K562 (cell line): ENCODE measurements at regions not wholly inside any gene's neighbourhood (a gene's known extent, or its start where the extent isn't known, plus 50 kb on each side); places are given as distances from the start of the nearest gene placed in this dataset.

Experiments
- ATAC-seq: fragments of 200-7000 bp; cut with Tn5 transposase; 3 replicates; pipeline ENCODE4 v1.9.1; 2020; ENCODE audit warnings: moderate library complexity
- BruUV-seq: library from RNA; stranded (reverse); fragments of 400-500 nt; replicated peaks from 2 replicates; lab custom pipeline; 2021; lab: Mats Ljungman, UMichigan
- CTCF ChIA-PET: fragments of 300-600 bp; formaldehyde crosslinking; extraction: SDS; loops from one replicate; lab custom pipeline; 2021; ENCODE audit warnings: low intra/inter-chr PET ratio; lab: Yijun Ruan, JAX
- POLR2A ChIA-PET: fragments of 300-600, 350-650 bp; sonication (Branson Sonifier 250); formaldehyde crosslinking; extraction: SDS; loops from one replicate; lab custom pipeline; 2021; ENCODE audit warnings: antibody characterized with exemption, inconsistent platforms; lab: Yijun Ruan, JAX
- DNase-seq, 4 experiments: peaks; one replicate each; pipeline versions ENCODE4 v3.0.0 to v3.0.0-alpha.2; 2011 to 2018; ENCODE audit warnings: low spot score in 3 of 4, mixed read lengths in 3 of 4; ENCODE audit errors: extremely low read depth in 1 of 4
- FAIRE-seq: peaks from 2 replicates; lab custom pipeline; 2011; peaks lifted over from hg19 to GRCh38; lab: Jason Lieb, UNC
- H2AFZ ChIP-seq: 2 replicates; pipeline ENCODE4 v1.6.0; 2011; ENCODE audit warnings: low read depth, low read length, control low read depth, inconsistent platforms
- H3K27ac ChIP-seq: fragments of 200-600 bp; 3 replicates; pipeline ENCODE4 v1.8.0; 2011; ENCODE audit warnings: low read depth, mild to moderate bottlenecking, control low read depth, inconsistent platforms, low read length, moderate library complexity, mixed read lengths; ENCODE audit errors: extremely low read depth
- H3K27me3 ChIP-seq, 2 experiments: fragments of 300-600 bp in 1 of 2; 2 replicates in 1 of 2; 3 replicates in 1 of 2; pipeline versions ENCODE4 v1.6.0 to v1.8.0; 2011; ENCODE audit warnings: inconsistent platforms in 2 of 2, low read length in 2 of 2, mild to moderate bottlenecking in 1 of 2, mixed read lengths in 1 of 2, moderate library complexity in 1 of 2; ENCODE audit not compliant: control insufficient read depth in 2 of 2, insufficient read depth in 2 of 2
- H3K36me3 ChIP-seq: fragments of 300-600 bp; 3 replicates; pipeline ENCODE4 v1.8.0; 2011; ENCODE audit warnings: mild to moderate bottlenecking, low read length, inconsistent platforms; ENCODE audit not compliant: control insufficient read depth, insufficient read depth
- H3K4me1 ChIP-seq, 2 experiments: fragments of 200-600 bp in 1 of 2; replicated peaks in 1 of 2; 2 replicates in 1 of 2; 3 replicates in 1 of 2; pipeline versions ENCODE4 v1.5.1 to v1.8.0; 2011; ENCODE audit warnings: inconsistent platforms in 2 of 2, low read length in 2 of 2, mild to moderate bottlenecking in 1 of 2, mixed read lengths in 1 of 2, moderate library complexity in 1 of 2; ENCODE audit not compliant: control insufficient read depth in 2 of 2, insufficient read depth in 2 of 2
- H3K4me2 ChIP-seq: 2 replicates; pipeline ENCODE4 v1.6.1; 2011; ENCODE audit warnings: low read length, control low read depth, inconsistent platforms, mixed read lengths; ENCODE audit not compliant: insufficient read depth
- H3K4me3 ChIP-seq: fragments of 200-600 bp; sonication (generic), shearing (Covaris generic); 2 replicates; pipeline ENCODE4 v1.5.1; 2016; ENCODE audit warnings: control low read depth, inconsistent platforms
- H3K79me2 ChIP-seq: fragments of 200-600 bp; 3 replicates; pipeline ENCODE4 v1.8.0; 2011; ENCODE audit warnings: low read length, inconsistent platforms; ENCODE audit not compliant: control insufficient read depth, insufficient read depth
- H3K9ac ChIP-seq, 2 experiments: 2 replicates each; pipeline versions ENCODE4 v1.6.0 to v1.6.1; 2011; ENCODE audit warnings: low read depth in 2 of 2, low read length in 2 of 2, control low read depth in 1 of 2, inconsistent platforms in 1 of 2, mild to moderate bottlenecking in 1 of 2, mixed read lengths in 1 of 2; ENCODE audit not compliant: insufficient read depth in 1 of 2
- H3K9me1 ChIP-seq: one replicate; pipeline ENCODE4 v1.6.0; 2011; ENCODE audit warnings: inconsistent platforms, mild to moderate bottlenecking, low read length, moderate library complexity; ENCODE audit not compliant: control insufficient read depth, insufficient read depth
- H3K9me3 ChIP-seq: replicated peaks from 2 replicates; pipeline ENCODE4 v1.5.1; 2011; ENCODE audit warnings: low read depth, low read length, inconsistent platforms; ENCODE audit not compliant: control insufficient read depth, insufficient read depth
- H4K20me1 ChIP-seq: replicated peaks from 2 replicates; pipeline ENCODE4 v1.6.1; 2011; ENCODE audit warnings: low read length, inconsistent platforms, mixed read lengths; ENCODE audit not compliant: control insufficient read depth, insufficient read depth
- BACH1 ChIP-seq: fragments of 200-800 bp; sonication (Bioruptor generic); IDR thresholded peaks from 2 replicates; pipeline ENCODE4 v1.6.1; 2016; ENCODE audit warnings: missing genetic modification characterization, missing compliant biosample characterization
- CBFA2T3 ChIP-seq: fragments of 450-650 bp; IDR thresholded peaks from 2 replicates; pipeline ENCODE4 v1.6.1; 2017
- MEIS2 ChIP-seq: fragments of 450-650 bp; IDR thresholded peaks from 2 replicates; pipeline ENCODE4 v1.6.1; 2014; ENCODE audit warnings: mild to moderate bottlenecking; ENCODE audit not compliant: partially characterized antibody
- MYNN ChIP-seq, 2 experiments: sonication (generic); formaldehyde crosslinking in 1 of 2; IDR thresholded peaks; 2 replicates each; pipeline versions ENCODE4 v1.5.0 to v1.6.1; 2016 to 2020; ENCODE audit warnings: antibody characterized with exemption in 1 of 2, missing genetic modification reagents in 1 of 2
- PHF21A ChIP-seq: fragments of 450-650 bp; IDR thresholded peaks from 2 replicates; pipeline ENCODE4 v1.6.1; 2017; ENCODE audit warnings: low read depth, borderline replicate concordance
- POLR2A ChIP-seq: fragments of 450-650 bp; conservative IDR thresholded peaks from 2 replicates; pipeline ENCODE4 v1.6.1; 2016
- RBM22 ChIP-seq: fragments of 200-400 bp; formaldehyde crosslinking; IDR thresholded peaks from 2 replicates; pipeline ENCODE4 v1.6.1; 2018; ENCODE audit warnings: low read length, low read depth; ENCODE audit not compliant: poor library complexity, severe bottlenecking
- SIN3A ChIP-seq, 2 experiments: fragments of 150-350 bp in 1 of 2; IDR thresholded peaks; 2 replicates each; pipeline ENCODE4 v1.6.1; 2011 to 2016; ENCODE audit warnings: borderline replicate concordance in 2 of 2, low read depth in 2 of 2, low read length in 2 of 2, mild to moderate bottlenecking in 2 of 2, moderate library complexity in 2 of 2; ENCODE audit not compliant: control insufficient read depth in 1 of 2
- SMARCC2 ChIP-seq: fragments of 450-650 bp; IDR thresholded peaks from 2 replicates; pipeline ENCODE4 v1.6.1; 2017; ENCODE audit warnings: antibody characterized with exemption, moderate library complexity, mild to moderate bottlenecking, low read depth
- ZC3H11A ChIP-seq: IDR thresholded peaks from 2 replicates; pipeline ENCODE4 v1.6.1; 2012; ENCODE audit warnings: low read depth, low read length, improper control_type of control experiment
- ZNF408 ChIP-seq: fragments of 250-450 bp; sonication (Bioruptor Pico); IDR thresholded peaks from 2 replicates; pipeline ENCODE4 v1.4.0; 2020; ENCODE audit warnings: low read depth, mild to moderate bottlenecking, moderate library complexity
- ZNF444 ChIP-seq: fragments of 250-450 bp; sonication (Bioruptor Pico); IDR thresholded peaks from 2 replicates; pipeline ENCODE4 v1.4.0; 2020; ENCODE audit warnings: mild to moderate bottlenecking, moderate library complexity
- ZNF507 ChIP-seq: conservative IDR thresholded peaks from 2 replicates; pipeline ENCODE4 v1.6.1; 2017; ENCODE audit warnings: missing genetic modification characterization, missing compliant biosample characterization
- WGBS: fragments of 100-300 bp; shearing (Covaris generic); methylation state at CpG from one replicate; pipeline ENCODE4 v1.1.6; 2016; ENCODE audit warnings: low coverage, mixed read lengths; ENCODE audit not compliant: insufficient coverage; ENCODE audit errors: missing lambda C conversion rate; 5-methylcytosine and 5-hydroxymethylcytosine counted together
- in situ Hi-C: fragments of 300-500 bp; cut with MboI; formaldehyde crosslinking; loops from 4 replicates; pipeline ENCODE4 v1.15.0; 2018; ENCODE audit warnings: inconsistent platforms, mixed read lengths
- intact Hi-C: fragments of 100-400 bp; cut with micrococcal nuclease; formaldehyde crosslinking; loops from 2 replicates; pipeline ENCODE4 v1.14.2; 2022
- TF ChIP-seq, protein P1 (sequence below): sonication (generic); formaldehyde crosslinking; IDR thresholded peaks from 2 replicates; pipeline ENCODE4 v1.5.0; 2020; ENCODE audit warnings: missing genetic modification reagents
- TF ChIP-seq, protein P2 (sequence below): fragments of 250-450 bp; sonication (Bioruptor Pico); IDR thresholded peaks from 2 replicates; pipeline ENCODE4 v1.8.0; 2021; ENCODE audit warnings: borderline replicate concordance, mild to moderate bottlenecking, moderate library complexity; ENCODE audit not compliant: poor library complexity, severe bottlenecking
- TF ChIP-seq, protein P3 (sequence below): sonication (generic); formaldehyde crosslinking; IDR thresholded peaks from 2 replicates; pipeline ENCODE4 v1.8.0; 2022; ENCODE audit warnings: mild to moderate bottlenecking, missing genetic modification reagents

DNA sequence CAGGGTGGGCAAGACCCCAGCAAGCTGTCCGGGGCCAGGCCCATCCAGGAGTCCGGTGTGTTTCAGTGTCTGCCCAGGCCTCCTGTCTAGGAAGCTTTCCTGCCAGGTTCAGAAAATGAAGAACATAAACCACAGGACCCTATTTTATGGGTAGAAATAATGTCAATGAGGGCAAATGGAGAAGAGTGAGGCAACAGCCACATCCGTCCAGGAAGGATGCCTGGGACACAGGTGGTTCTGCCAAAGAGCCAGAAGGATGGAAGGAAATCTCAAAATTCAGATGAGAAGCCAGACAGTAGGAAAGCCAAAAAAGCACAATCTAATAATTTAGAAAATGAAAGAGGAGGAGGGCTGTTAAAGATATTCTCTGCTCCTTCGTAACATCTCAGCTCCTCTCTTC is 262.3 kb downstream of the AUH start:
- Histone ChIP-seq H3K9ac (no peak overlapping the region), H3K79me2 (no peaks in the 10 kb centered on the region), H3K9me1 (no peaks in the 10 kb centered on the region), H2AFZ (no peak overlapping the region), H3K4me1 (no peaks in the 10 kb centered on the region), H3K27ac (no peak overlapping the region), H3K27me3 (peaks cover 0 to 8% of the 10 kb centered on the region in 2 experiments; a peak in 1 of 5 replicates), H3K4me2 (no peak overlapping the region), H3K4me3 (no peak overlapping the region), H4K20me1 (no peaks in the 10 kb centered on the region), H3K9me3 (no peaks in the 10 kb centered on the region; the same call in 1 of the 2 replicates), H3K36me3 (no peaks in the 10 kb centered on the region)
- no peak for FAIRE-seq
- 43% methylated on average over 4 of the region's 4 CpGs for WGBS
- POLR2A ChIA-PET: interaction anchor here (0.9 to 1.6 kb wide), 2 partner anchors 13 to 40 kb away, joined by 3 read pairs; no protein-coding TSS in a partner anchor
- intact Hi-C loops: no loop called here
- no TSS peak for BruUV-seq
- no peak for TF ChIP-seq ZNF408 (CRISPR knock-in tag)
- no peak for TF ChIP-seq SMARCC2
- TF ChIP-seq MEIS2: no peak
- TF ChIP-seq, protein P1, sequence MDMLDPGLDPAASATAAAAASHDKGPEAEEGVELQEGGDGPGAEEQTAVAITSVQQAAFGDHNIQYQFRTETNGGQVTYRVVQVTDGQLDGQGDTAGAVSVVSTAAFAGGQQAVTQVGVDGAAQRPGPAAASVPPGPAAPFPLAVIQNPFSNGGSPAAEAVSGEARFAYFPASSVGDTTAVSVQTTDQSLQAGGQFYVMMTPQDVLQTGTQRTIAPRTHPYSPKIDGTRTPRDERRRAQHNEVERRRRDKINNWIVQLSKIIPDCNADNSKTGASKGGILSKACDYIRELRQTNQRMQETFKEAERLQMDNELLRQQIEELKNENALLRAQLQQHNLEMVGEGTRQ (CRISPR knock-in tag): no peak
- no peak for TF ChIP-seq SIN3A (IDR thresholded peaks at IDR 0.05; ENCODE audit: borderline replicate concordance in 2 of 2, control insufficient read depth in 1 of 2, low read depth in 2 of 2, low read length in 2 of 2)
- TF ChIP-seq ZC3H11A: no peak
- no peak for TF ChIP-seq POLR2A
- TF ChIP-seq, protein P2, sequence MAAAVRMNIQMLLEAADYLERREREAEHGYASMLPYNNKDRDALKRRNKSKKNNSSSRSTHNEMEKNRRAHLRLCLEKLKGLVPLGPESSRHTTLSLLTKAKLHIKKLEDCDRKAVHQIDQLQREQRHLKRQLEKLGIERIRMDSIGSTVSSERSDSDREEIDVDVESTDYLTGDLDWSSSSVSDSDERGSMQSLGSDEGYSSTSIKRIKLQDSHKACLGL (CRISPR knock-in tag): no peak
- TF ChIP-seq BACH1 (tag): no peak
- TF ChIP-seq, protein P3, sequence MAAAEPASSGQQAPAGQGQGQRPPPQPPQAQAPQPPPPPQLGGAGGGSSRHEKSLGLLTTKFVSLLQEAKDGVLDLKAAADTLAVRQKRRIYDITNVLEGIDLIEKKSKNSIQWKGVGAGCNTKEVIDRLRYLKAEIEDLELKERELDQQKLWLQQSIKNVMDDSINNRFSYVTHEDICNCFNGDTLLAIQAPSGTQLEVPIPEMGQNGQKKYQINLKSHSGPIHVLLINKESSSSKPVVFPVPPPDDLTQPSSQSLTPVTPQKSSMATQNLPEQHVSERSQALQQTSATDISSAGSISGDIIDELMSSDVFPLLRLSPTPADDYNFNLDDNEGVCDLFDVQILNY (CRISPR knock-in tag): no peak
- TF ChIP-seq ZNF444 (CRISPR knock-in tag): no peak
- no peak for TF ChIP-seq ZNF507 (tag)
- TF ChIP-seq PHF21A: no peak
- no peak for TF ChIP-seq RBM22
- no peak for TF ChIP-seq CBFA2T3
- TF ChIP-seq MYNN (IDR thresholded peaks at IDR 0.05): no peak
- no peak for TF ChIP-seq MYNN (CRISPR knock-in tag; IDR thresholded peaks at IDR 0.05)
- ATAC-seq: no peak
- CTCF ChIA-PET: interaction anchor here (0.6 kb wide), 1 partner anchor 159 kb away, joined by 3 read pairs; no protein-coding TSS in a partner anchor
- no peak for DNase-seq
- in situ Hi-C loops: no loop called here
